ENCODE measurements at regions not wholly inside any gene's neighbourhood (a gene's known extent, or its start where the extent isn't known, plus 50 kb on each side); places are given as distances from the start of the nearest gene placed in this dataset.

DNA sequence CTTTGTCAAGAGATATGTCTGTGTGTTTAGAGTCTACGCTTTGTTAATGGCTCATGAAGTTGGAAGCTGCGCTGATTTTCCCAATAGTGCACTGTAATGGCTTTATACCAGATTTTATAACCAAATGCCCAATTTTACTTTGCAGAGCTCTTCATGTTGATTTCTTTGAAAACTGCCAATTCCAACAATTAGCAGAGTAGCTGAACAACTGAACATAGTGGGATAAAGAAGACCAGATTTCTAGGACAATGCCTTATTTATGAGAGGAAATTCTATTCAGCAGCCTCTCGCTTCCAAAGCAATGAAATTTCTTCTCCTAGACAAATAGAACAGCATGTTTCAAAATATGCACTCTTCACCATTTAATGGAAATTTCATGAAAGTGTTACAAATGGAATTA lies 66.9 kb upstream of the PROK2 start:
- FAIRE-seq, result no peak

DNA sequence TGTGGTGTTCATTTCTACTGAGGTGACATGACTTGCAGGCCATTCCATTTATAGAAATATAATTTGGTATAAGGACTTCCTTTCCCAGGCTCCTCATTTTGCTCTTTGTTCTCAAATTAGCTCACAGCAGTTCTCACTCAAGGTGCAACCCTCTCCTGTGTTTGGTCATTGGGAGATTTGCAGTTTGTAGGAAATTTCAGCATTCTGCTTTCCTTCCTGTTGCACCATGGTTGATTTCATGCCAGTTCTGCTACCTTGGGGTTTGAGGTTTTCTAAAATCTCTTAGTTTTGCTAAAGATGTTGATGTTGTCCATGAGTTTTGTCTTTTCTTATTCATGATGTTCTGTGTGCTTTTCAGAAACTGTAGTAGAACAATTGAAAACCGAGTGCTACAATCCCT lies 65.7 kb upstream of the PROK2 start:
- FAIRE-seq, result no peak

DNA sequence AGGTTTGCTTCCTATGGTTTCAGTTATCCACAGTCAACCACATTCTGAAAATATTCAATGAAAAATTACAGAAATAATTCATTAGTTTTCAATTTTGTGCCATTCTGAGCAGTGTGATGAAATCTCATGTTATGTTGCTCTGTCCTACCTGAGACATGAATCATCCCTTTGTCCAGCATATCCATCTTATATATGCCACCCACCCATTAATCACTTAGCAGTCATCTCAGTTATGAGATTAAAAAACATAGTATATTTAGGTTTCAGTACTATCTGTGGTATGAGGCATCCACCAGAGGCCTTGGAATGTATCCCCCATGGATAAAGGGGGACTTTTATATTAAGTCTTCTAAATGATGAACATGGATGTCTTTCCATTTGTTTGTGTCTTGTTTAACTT lies 64.7 kb upstream of the PROK2 start:
- no peak for FAIRE-seq

DNA sequence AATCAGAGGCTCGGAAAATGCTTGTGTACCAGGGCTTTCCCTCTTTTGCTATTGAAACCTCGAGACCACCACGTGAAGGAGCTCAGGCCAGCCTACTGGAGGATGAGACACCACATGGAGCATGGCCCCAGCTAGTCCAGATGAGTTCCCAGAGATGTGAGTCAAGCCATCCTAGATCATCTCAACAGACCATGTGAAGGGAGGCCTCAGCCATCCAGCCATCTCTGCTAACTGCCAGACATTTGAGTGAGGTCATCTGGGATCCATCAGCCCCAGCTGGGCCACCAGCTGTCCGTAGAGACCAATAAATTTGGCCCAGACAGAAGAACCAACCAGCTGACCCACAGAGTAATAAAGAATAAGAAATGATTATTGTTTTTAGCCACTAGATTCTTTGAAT lies 62.8 kb upstream of the PROK2 start:
- no peak for FAIRE-seq

DNA sequence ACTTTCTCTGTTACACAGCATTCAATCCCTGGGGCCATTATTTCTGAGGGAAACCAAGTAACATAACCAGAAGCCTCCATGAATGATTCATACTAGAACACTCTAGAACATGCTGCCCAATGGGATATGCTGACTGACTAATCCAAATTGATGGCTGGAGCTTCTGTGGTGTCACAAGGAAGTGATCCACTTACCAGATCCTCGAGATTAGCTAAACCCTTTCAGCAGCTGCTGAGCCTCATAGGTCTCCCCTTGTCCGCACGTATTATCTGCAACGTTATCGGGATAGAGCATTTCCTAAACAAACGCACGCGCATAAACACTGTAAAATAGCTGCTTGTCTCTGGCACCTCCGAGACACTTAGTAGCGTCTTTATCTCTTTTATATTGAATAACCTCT lies 61.2 kb upstream of the PROK2 start:
- no peak for FAIRE-seq

DNA sequence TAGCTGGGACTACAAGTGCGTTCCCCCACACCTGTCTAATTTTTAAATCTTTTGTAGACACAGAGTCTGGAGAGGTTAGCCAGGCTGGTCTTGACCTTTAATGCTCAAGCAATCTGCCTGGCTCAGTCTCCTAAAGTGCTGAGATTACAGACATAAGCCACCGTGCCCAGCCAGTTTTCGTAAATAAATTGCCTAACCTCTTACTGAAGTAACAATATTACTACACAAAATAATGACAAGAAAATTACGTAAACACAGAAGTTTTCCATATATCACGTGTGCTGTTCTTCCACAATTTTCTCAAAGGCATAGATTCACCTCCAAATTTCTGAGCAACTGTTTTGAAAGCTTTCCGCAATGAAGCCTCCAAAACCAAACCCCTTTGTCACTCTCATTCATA lies 58.1 kb upstream of the PROK2 start:
- no peak for FAIRE-seq

DNA sequence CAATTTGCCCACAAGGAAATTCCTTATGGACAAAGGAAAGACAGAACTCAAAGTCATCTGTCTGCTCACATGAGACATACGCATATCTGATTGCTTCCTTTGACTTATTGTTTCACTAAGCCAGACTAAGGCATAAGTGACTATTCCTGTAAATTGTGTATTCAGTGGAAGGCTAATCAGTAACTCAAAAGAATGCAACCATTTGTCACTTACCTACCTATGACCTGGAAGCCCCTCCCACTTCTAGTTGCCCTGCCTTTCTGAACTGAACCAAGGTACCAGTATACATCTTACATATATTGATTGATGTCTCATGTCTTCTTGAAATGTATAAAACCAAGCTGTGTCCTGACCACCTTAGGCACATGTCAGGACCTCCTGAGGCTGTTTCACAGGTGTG lies 53.5 kb upstream of the PROK2 start:
- no peak for FAIRE-seq
